PC-9 (cell line): ENCODE measurements at regions not wholly inside any gene's neighbourhood (a gene's known extent, or its start where the extent isn't known, plus 50 kb on each side); places are given as distances from the start of the nearest gene placed in this dataset.

Experiments used
- BruUV-seq: library from RNA; stranded (reverse); fragments of 400-500 nt; replicated peaks from 2 replicates; lab custom pipeline; 2021; lab: Mats Ljungman, UMichigan
- CTCF ChIA-PET: fragments of 300-600 bp; sonication (Branson Sonifier 250); formaldehyde crosslinking; loops from one replicate; lab custom pipeline; 2022; ENCODE audit warnings: antibody characterized with exemption; lab: Charles Lee
- POLR2A ChIA-PET: fragments of 300-600 bp; sonication (Branson Sonifier 250); formaldehyde crosslinking; loops from one replicate; lab custom pipeline; 2022; ENCODE audit warnings: antibody characterized with exemption; ENCODE audit not compliant: unreplicated experiment; lab: Charles Lee
- DNase-seq, 2 experiments: peaks; one replicate each; pipeline versions ENCODE4 v3.0.0 to v3.0.0-alpha.2; 2015 to 2022; ENCODE audit warnings: mixed read lengths in 1 of 2
- H2AFZ ChIP-seq: fragments of 200-600 bp; sonication (generic); 2 replicates; pipeline ENCODE4 v1.8.1; 2017; ENCODE audit warnings: antibody characterized with exemption
- H3F3A ChIP-seq: fragments of 200-600 bp; sonication (generic); 2 replicates; pipeline ENCODE4 v1.8.1; 2017; ENCODE audit warnings: antibody characterized with exemption, mild to moderate bottlenecking, low read depth; ENCODE audit not compliant: insufficient read depth
- H3K27ac ChIP-seq: fragments of 200-600 bp; sonication (generic); 2 replicates; pipeline ENCODE4 v1.6.1; 2016; ENCODE audit warnings: mixed run types
- H3K27me3 ChIP-seq: fragments of 200-600 bp; sonication (generic); 2 replicates; pipeline ENCODE4 v1.6.1; 2016; ENCODE audit warnings: low read depth, mixed run types; ENCODE audit not compliant: insufficient read depth
- H3K36me3 ChIP-seq: fragments of 200-600 bp; sonication (generic); 2 replicates; pipeline ENCODE4 v1.6.1; 2016; ENCODE audit warnings: low read depth, mixed run types
- H3K4me1 ChIP-seq: fragments of 200-600 bp; sonication (generic); replicated peaks from 2 replicates; pipeline ENCODE4 v1.6.1; 2016; ENCODE audit warnings: mixed run types; ENCODE audit not compliant: insufficient read depth
- H3K4me2 ChIP-seq: fragments of 200-600 bp; sonication (generic); 2 replicates; pipeline ENCODE4 v1.6.1; 2017; ENCODE audit warnings: mixed run types
- H3K4me3 ChIP-seq: fragments of 200-600 bp; sonication (generic); 2 replicates; pipeline ENCODE4 v1.6.1; 2016; ENCODE audit warnings: mixed run types
- H3K79me2 ChIP-seq: fragments of 200-600 bp; sonication (generic); 2 replicates; pipeline ENCODE4 v1.6.1; 2017; ENCODE audit warnings: low read depth, mixed run types
- H3K9me2 ChIP-seq: fragments of 200-600 bp; sonication (generic); 2 replicates; pipeline ENCODE4 v1.8.1; 2017; ENCODE audit warnings: mild to moderate bottlenecking; ENCODE audit not compliant: insufficient read depth
- H3K9me3 ChIP-seq: fragments of 200-600 bp; sonication (generic); 2 replicates; pipeline ENCODE4 v1.8.1; 2016; ENCODE audit warnings: low read depth; ENCODE audit not compliant: insufficient read depth
- H4K20me1 ChIP-seq: fragments of 200-600 bp; sonication (generic); 2 replicates; pipeline ENCODE4 v1.8.1; 2017; ENCODE audit not compliant: insufficient read depth
- CTCF ChIP-seq: fragments of 200-600 bp; sonication (generic); conservative IDR thresholded peaks from 2 replicates; pipeline ENCODE4 v1.6.1; 2017; ENCODE audit warnings: mixed run types, antibody characterized with exemption, mild to moderate bottlenecking, moderate library complexity
- EZH2 ChIP-seq: fragments of 200-600 bp; sonication (generic); IDR thresholded peaks from 2 replicates; pipeline ENCODE4 v1.8.0; 2017; ENCODE audit warnings: antibody characterized with exemption, low read depth
- intact Hi-C: fragments of 100-400 bp; cut with micrococcal nuclease; formaldehyde crosslinking; loops from one replicate; pipeline ENCODE4 v1.10.0; 2022; ENCODE audit not compliant: unreplicated experiment

GRCh38 chr9:13865869-13866268 lies 448.1 kb downstream of the NFIB start:
- Histone ChIP-seq H2AFZ (no peak overlapping the region), H3K27me3 (no peaks in the 10 kb centered on the region), H3K36me3 (no peaks in the 10 kb centered on the region), H3K27ac (no peak overlapping the region), H3K79me2 (no peaks in the 10 kb centered on the region), H3K9me3 (no peaks in the 10 kb centered on the region), H3K4me2 (no peak overlapping the region), H4K20me1 (no peaks in the 10 kb centered on the region), H3K9me2 (no peaks in the 10 kb centered on the region), H3K4me1 (no peaks in the 10 kb centered on the region), H3K4me3 (no peak overlapping the region), H3F3A (no peaks in the 10 kb centered on the region)
- ChIA-PET POLR2A (no interaction called here), CTCF (no interaction called here)
- TF ChIP-seq CTCF (no peak), EZH2 (no peak)
- intact Hi-C loops: no loop called here
- no peak for DNase-seq
- no TSS peak for BruUV-seq

GRCh38 chr9:13863112-13863511 lies 450.8 kb downstream of the NFIB start:
- Histone ChIP-seq H3K27ac (no peak overlapping the region), H3K27me3 (no peaks in the 10 kb centered on the region), H4K20me1 (no peaks in the 10 kb centered on the region), H3F3A (no peaks in the 10 kb centered on the region), H2AFZ (no peak overlapping the region), H3K79me2 (no peaks in the 10 kb centered on the region), H3K9me3 (no peaks in the 10 kb centered on the region), H3K36me3 (no peaks in the 10 kb centered on the region), H3K4me3 (no peak overlapping the region), H3K9me2 (no peaks in the 10 kb centered on the region), H3K4me2 (no peak overlapping the region), H3K4me1 (no peaks in the 10 kb centered on the region)
- intact Hi-C loops: no loop called here
- no peak for DNase-seq
- POLR2A ChIA-PET: no interaction called here
- no TSS peak for BruUV-seq
- CTCF ChIA-PET: interaction anchor here (0.5 kb wide), 1 partner anchor 233 kb away, joined by 5 read pairs; no protein-coding TSS in a partner anchor
- TF ChIP-seq CTCF (no peak), EZH2 (no peak)

GRCh38 chr9:13862654-13863053 lies 451.3 kb downstream of the NFIB start:
- intact Hi-C loops: no loop called here
- no peak for DNase-seq
- TF ChIP-seq EZH2 (no peak), CTCF (no peak)
- Histone ChIP-seq H3K36me3 (no peaks in the 10 kb centered on the region), H3K9me2 (no peaks in the 10 kb centered on the region), H3K27ac (no peak overlapping the region), H3K4me2 (no peak overlapping the region), H2AFZ (no peak overlapping the region), H3K79me2 (no peaks in the 10 kb centered on the region), H3F3A (no peaks in the 10 kb centered on the region), H3K4me1 (no peaks in the 10 kb centered on the region), H4K20me1 (no peaks in the 10 kb centered on the region), H3K27me3 (no peaks in the 10 kb centered on the region), H3K9me3 (no peaks in the 10 kb centered on the region), H3K4me3 (no peak overlapping the region)
- CTCF ChIA-PET: interaction anchor here (0.5 kb wide), 1 partner anchor 232 kb away, joined by 5 read pairs; no protein-coding TSS in a partner anchor
- no TSS peak for BruUV-seq
- POLR2A ChIA-PET: no interaction called here
